ENCODE measurements at regions not wholly inside any gene's neighbourhood (a gene's known extent, or its start where the extent isn't known, plus 50 kb on each side); places are given as distances from the start of the nearest gene placed in this dataset.

GRCh38 chr5:175207321-175208040 is 236.5 kb downstream of the DRD1 start:
- TF ChIP-seq EZH2 (IDR thresholded peaks at IDR 0.05; ENCODE audit: low read length, unreplicated experiment) (no peak), CTCF (conservative IDR thresholded peaks at IDR 0.05; ENCODE audit: low read depth, low read length) (no peak)
